HG03196 (cell line): ENCODE measurements at regions not wholly inside any gene's neighbourhood (a gene's known extent, or its start where the extent isn't known, plus 50 kb on each side); places are given as distances from the start of the nearest gene placed in this dataset.

Experiments
- ATAC-seq: cut with Tn5 transposase; IDR thresholded peaks from one replicate; pipeline ENCODE4 v1.9.1; 2021; ENCODE audit not compliant: unreplicated experiment

GRCh38 chr5:124997186-124997893 lies 250.9 kb upstream of the ZNF608 start:
- no peak for ATAC-seq

GRCh38 chr5:124998520-124998919 lies 252.1 kb upstream of the ZNF608 start:
- no peak for ATAC-seq

- no peak for ATAC-seq
These were observed 256.5 kb upstream of the ZNF608 start for GRCh38 chr5:125002727-125003598.

GRCh38 chr5:125004009-125004408 lies 257.6 kb upstream of the ZNF608 start:
- ATAC-seq = no peak

GRCh38 chr5:125005266-125005665 lies 258.8 kb upstream of the ZNF608 start:
- peak; percentile 36 for ATAC-seq

GRCh38 chr5:125006011-125006685 lies 259.7 kb upstream of the ZNF608 start:
- peak; percentile 72 for ATAC-seq

- ATAC-seq = no peak
These were observed 263.9 kb upstream of the ZNF608 start for GRCh38 chr5:125010356-125010755.

GRCh38 chr5:125011014-125011413 lies 264.6 kb upstream of the ZNF608 start:
- ATAC-seq = peak; percentile 39

GRCh38 chr5:125011419-125011818 lies 265.0 kb upstream of the ZNF608 start:
- ATAC-seq = no peak

GRCh38 chr5:125011947-125012346 lies 265.5 kb upstream of the ZNF608 start:
- ATAC-seq = no peak

- ATAC-seq = no peak
These were observed 266.4 kb upstream of the ZNF608 start for GRCh38 chr5:125012727-125013451.

- no peak for ATAC-seq
These were observed 267.8 kb upstream of the ZNF608 start for GRCh38 chr5:125014202-125014601.

GRCh38 chr5:125017796-125018195 lies 271.4 kb upstream of the ZNF608 start:
- ATAC-seq = no peak

- ATAC-seq = no peak
These were observed 277.2 kb upstream of the ZNF608 start for GRCh38 chr5:125023673-125024072.

GRCh38 chr5:125026867-125027731 lies 280.7 kb upstream of the ZNF608 start:
- no peak for ATAC-seq

- no peak for ATAC-seq
These were observed 285.8 kb upstream of the ZNF608 start for GRCh38 chr5:125032286-125032685.

- ATAC-seq = no peak
These were observed 287.2 kb upstream of the ZNF608 start for GRCh38 chr5:125033602-125034001.

GRCh38 chr5:125034331-125034730 lies 287.9 kb upstream of the ZNF608 start:
- no peak for ATAC-seq

GRCh38 chr5:125036494-125036893 lies 290.1 kb upstream of the ZNF608 start:
- no peak for ATAC-seq

- no peak for ATAC-seq
These were observed 290.6 kb upstream of the ZNF608 start for GRCh38 chr5:125037020-125037419.
